Left colon (tissue), 2 donors: ENCODE measurements at regions not wholly inside any gene's neighbourhood (a gene's known extent, or its start where the extent isn't known, plus 50 kb on each side); places are given as distances from the start of the nearest gene placed in this dataset.
"Not testable (repeated sequence)": the region's sequence is repeated elsewhere in the genome, so short reads cannot be mapped to it uniquely, and the experiment has no call there.

Experiments used
- ATAC-seq: fragments of 200-7000 bp; cut with Tn5 transposase; one replicate; pipeline ENCODE4 v1.9.1; 2020; ENCODE audit warnings: mild to moderate bottlenecking, moderate library complexity
- DNase-seq, 2 donors: peaks; one replicate each; pipeline ENCODE4 v3.0.0-alpha.2; 2020
- intact Hi-C, 2 donors: fragments of 100-400 bp; cut with DNase I in 1 of 2; cut with micrococcal nuclease in 1 of 2; formaldehyde crosslinking; loops; one replicate each; pipeline versions ENCODE4 v1.11.2 to v1.14.0; 2022; cut with DNase I, micrococcal nuclease
- donor health status: DM: no; HTN: no; CAD: no.
- donor health status: DM: yes; HTN: yes; CAD: no.

GRCh38 chr5:92329759-92330158 is 946.6 kb upstream of the ARRDC3 start:
- no peak for DNase-seq
- ATAC-seq: no peak
- intact Hi-C loops: no loop called here

GRCh38 chr5:92328584-92329259 is 945.6 kb upstream of the ARRDC3 start:
- DNase-seq (no peak), ATAC-seq (no peak)
- intact Hi-C loops: no loop called here

DNA sequence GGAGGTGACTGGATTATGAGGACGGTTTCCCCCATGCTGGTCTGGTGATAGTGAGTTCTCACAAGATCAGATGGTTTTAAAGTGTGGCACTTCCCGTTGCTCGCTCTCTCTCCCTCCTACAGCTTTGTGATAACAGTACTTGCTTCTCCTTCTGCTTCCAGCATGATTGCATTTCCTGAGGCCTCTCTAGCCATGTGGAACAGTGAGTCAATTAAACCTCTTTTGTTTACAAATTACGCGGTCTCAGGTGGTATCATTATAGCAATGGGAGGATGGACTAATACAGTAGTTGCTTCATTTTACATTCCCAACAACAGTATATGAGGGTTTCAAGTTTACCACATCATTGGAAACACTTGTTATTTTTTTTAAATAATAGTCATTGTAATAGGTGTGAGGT is 937.3 kb upstream of the ARRDC3 start:
- no peak for ATAC-seq
- DNase-seq: no peak
- intact Hi-C loops: no loop called here

- ATAC-seq (no peak), DNase-seq (no peak)
- intact Hi-C loops: no loop called here
Measured at GRCh38 chr5:92313385-92313784, 930.3 kb upstream of the ARRDC3 start.

DNA sequence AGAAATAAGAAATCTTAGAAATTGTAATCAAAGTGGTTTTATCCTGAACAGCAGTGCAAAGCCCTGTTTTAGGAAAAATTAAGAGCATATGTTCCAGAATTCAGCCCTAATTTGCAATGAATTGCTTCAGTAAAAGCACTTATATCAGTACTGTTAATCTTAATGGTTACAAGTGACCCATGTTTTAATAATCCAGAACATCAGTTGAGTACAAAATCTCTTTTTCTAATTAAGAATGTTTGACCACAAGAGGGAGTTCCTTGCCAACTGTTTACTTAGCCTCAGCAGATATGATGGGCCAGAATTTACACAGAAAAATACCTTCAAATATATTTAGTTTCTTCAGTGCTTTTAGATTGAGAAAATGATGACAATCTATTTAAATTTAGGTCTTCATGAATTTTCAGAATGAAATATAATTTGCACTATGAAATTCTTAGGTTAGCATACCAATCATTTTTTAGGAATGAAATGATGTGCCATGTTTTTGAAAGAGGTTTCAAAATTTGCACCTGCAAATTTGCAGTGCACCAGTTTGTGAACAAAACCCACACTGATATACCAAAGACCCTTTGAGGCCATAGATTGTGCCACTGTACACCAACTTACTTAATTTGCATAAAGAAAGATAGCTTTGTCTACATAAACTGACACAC is 926.3 kb upstream of the ARRDC3 start:
- ATAC-seq: no peak
- intact Hi-C loops: no loop called here
- no peak for DNase-seq

DNA sequence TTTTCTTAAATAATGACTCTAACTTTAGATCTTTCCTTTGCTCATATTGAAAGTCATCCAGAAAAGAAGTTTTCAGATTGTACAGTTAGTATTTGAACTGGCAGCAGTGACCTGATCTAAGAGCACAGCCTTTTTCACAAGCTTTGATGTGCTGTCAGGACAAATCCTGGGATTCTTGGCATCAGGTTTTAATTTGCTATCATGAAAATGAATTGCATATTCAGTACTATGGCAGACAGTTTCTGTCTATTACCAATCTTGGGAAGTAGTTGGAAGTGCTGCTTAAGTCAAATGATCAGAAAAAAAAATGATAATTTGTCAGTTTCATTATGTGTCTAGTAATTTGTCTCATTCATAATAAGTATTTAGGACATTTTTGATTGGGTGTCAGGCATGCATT is 925.6 kb upstream of the ARRDC3 start:
- intact Hi-C loops: no loop called here

DNA sequence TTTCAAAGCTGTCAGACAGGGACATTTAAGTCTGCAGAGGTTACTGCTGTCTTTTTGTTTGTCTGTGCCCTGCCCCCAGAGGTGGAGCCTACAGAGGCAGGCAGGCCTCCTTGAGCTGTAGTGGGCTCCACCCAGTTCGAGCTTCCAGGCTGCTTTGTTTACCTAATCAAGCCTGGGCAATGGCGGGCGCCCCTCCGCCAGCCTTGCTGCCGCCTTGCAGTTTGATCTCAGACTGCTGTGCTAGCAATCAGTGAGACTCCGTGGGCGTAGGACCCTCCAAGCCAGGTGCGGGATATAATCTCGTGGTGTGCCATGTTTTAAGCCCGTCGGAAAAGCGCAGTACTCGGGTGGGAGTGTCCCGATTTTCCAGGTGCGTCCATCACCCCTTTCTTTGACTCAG is 919.2 kb upstream of the ARRDC3 start:
- ATAC-seq, DNase-seq, intact Hi-C loops: not testable (repeated sequence)

More for the DNA sequence above, 925.6 kb upstream of the ARRDC3 start:
- no peak for DNase-seq
- no peak for ATAC-seq

DNA sequence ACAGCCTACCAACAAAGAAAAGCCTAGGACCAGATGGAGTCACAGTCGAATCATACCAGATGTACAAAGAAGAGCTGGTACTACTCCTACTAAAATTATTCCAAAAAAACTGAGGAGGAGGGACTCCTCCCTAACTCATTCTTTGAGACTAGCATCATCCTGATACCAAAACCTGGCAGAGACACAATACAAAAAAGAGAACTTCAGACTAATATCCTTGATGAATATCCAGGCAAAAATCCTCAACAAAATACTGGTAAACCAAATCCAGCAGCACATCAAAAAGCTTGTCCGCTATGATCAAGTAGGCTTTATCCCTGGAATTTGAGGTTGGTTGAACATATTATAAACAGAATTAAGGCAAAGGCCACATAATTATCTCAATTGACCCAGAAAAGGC is 900.4 kb upstream of the ARRDC3 start:
- no peak for DNase-seq
- intact Hi-C loops: no loop called here
- no peak for ATAC-seq

DNA sequence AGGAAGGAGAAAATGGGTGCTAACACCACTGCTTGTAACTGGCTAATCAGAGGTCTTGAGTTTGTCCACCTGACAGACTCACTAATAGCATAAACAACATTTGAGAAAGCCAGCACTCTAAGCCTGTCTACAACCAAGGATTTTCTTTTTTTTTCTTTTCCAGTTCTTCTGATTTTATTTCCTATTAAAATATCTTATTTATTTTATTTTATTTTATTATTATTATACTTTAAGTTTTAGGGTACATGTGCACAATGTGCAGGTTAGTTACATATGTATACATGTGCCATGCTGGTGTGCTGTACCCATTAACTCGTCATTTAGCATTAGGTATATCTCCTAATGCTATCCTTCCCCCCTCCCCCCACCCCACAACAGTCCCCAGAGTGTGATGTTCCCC is 888.6 kb upstream of the ARRDC3 start:
- intact Hi-C loops, ATAC-seq, DNase-seq: not testable (repeated sequence)

- ATAC-seq (no peak), DNase-seq (no peak)
- intact Hi-C loops: no loop called here
Measured at GRCh38 chr5:92268343-92268742, 885.2 kb upstream of the ARRDC3 start.

GRCh38 chr5:92267830-92268229 is 884.7 kb upstream of the ARRDC3 start:
- intact Hi-C loops: no loop called here
- no peak for DNase-seq
- ATAC-seq: no peak

GRCh38 chr5:92265804-92266203 is 882.7 kb upstream of the ARRDC3 start:
- intact Hi-C loops: no loop called here
- no peak for DNase-seq
- no peak for ATAC-seq

GRCh38 chr5:92255605-92256004 is 872.5 kb upstream of the ARRDC3 start:
- DNase-seq, intact Hi-C loops, ATAC-seq: not testable (repeated sequence)

DNA sequence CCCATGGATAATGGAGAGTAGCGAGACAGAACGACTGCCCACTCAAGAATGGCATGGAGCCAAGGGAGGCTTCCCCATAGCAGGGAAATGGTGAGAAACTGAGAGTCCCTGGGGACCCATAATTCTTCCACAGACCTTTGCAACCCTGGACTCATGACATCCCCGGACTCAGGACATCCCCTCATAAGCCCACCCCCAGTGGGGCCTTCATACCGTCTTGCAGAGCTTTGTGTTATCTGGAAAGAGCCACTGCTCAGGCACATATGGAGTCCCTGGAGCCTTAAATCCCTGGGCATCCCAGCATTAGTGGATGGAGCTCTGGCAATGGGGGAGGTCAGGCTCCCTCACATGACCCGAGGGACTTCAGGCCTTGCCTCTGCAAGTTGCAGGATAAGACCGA is 865.4 kb upstream of the ARRDC3 start:
- ATAC-seq: no peak
- intact Hi-C loops: no loop called here

DNA sequence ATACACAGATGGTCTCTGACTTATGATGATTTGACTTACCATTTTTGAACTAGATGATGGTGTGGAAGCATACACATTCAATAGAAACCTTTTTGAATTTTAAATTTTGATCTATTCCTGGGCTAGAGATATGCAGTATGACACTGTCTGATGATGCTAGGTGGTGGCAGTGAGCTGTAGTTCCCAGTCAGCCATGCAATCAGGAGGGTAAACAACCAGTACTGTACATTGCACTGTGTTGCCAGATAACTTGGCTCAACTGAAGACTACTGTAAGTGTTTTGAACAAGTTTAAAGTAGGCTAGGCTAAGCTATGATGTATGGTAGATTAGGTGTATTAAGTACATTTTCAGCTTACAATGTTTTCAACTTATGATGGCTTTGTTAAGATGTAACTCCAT is 859.1 kb upstream of the ARRDC3 start:
- intact Hi-C loops: no loop called here
- DNase-seq (no peak), ATAC-seq (no peak)

More for the DNA sequence above, 865.4 kb upstream of the ARRDC3 start:
- DNase-seq: no peak

GRCh38 chr5:92237896-92238295 is 854.8 kb upstream of the ARRDC3 start:
- no peak for ATAC-seq
- intact Hi-C loops: no loop called here
- DNase-seq: no peak

GRCh38 chr5:92222449-92222848 is 839.3 kb upstream of the ARRDC3 start:
- DNase-seq: no peak
- intact Hi-C loops: no loop called here
- ATAC-seq: no peak

DNA sequence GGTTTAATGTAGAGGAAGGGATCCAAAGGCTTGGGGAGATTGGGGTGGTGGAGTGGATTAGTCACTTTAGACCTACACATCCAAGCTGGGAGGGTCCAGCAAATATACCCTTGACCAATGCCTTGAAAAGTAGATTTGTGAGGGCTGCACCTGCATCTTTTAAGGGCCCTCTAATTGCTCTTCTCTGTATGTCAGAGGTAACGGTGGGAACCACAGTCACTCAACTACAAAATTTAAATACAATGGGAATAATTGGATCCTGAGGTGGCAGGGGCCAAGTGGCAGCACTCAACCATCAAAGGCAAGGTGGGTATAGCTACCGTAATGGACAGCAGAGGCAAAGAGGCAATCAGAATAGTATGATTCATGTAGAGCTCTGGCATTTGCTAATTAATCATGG is 833.7 kb upstream of the ARRDC3 start:
- ATAC-seq, intact Hi-C loops, DNase-seq: not testable (repeated sequence)

GRCh38 chr5:92215116-92215515 is 832.0 kb upstream of the ARRDC3 start:
- intact Hi-C loops: no loop called here
- DNase-seq (no peak), ATAC-seq (no peak)

GRCh38 chr5:92208265-92208664 is 825.1 kb upstream of the ARRDC3 start:
- intact Hi-C loops: no loop called here
- DNase-seq: no peak
- no peak for ATAC-seq

GRCh38 chr5:92207151-92207550 is 824.0 kb upstream of the ARRDC3 start:
- ATAC-seq: no peak
- no peak for DNase-seq
- intact Hi-C loops: no loop called here
